ENCODE measurements at regions not wholly inside any gene's neighbourhood (a gene's known extent, or its start where the extent isn't known, plus 50 kb on each side); places are given as distances from the start of the nearest gene placed in this dataset.

DNA sequence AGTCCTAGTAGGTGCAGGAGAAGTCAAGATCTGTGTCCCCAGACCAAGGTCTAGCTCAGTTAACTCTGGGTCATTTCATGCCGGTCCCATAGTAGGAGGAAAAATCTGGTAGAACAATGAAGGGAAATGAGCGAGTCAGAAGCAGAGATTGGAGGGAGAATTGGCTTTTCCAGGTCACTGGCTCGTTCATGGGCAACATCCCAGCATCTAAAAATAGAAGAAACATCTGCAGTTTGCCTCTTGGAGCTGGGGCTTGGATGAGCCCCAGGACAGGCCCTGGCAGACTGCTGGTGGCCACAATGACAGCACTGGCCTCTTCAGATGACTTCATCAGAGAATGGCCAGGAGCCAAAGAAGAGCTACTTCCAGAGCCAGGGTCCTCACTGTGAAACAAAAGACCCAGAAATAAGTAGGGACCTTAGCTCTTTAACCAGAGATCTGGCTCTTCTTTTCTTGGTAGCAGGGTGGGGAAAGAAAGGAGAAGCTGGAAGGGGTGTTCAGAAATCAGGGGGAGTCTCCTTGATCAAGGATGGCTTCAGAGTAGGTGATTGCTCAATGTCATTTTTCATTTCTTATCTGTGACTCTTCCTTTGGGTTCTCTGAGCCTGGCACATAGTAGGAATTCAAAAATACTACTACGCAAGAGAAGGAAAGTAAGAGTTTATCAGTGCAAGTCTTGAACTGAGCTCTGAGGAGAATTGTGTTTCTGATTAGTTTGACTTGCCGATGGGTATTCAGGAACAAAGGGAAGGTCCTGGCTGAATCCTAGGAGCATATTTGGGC lies 102.6 kb downstream of the TMPRSS5 start:
- Mint-ChIP-seq H3K27me3 (peaks cover 58% of the 10 kb centered on the region), H3K9me3 (peaks cover 9% of the 10 kb centered on the region), H3K27ac (no peak overlapping the region), H3K36me3 (ENCODE audit: low read depth) (no peaks in the 10 kb centered on the region), H3K4me3 (no peak overlapping the region), H3K4me1 (no peaks in the 10 kb centered on the region)
- no peak for DNase-seq
- ChIA-PET CTCF (no interaction called here), POLR2A (no interaction called here)

- CTCF ChIA-PET: no interaction called here
- H3K4me3 Mint-ChIP-seq: no peak overlapping the region
- H3K4me1 Mint-ChIP-seq: no peaks in the 10 kb centered on the region
- DNase-seq: no peak
- H3K36me3 Mint-ChIP-seq (ENCODE audit: low read depth): no peaks in the 10 kb centered on the region
- peaks cover 64% of the 10 kb centered on the region for H3K27me3 Mint-ChIP-seq
- peaks cover 9% of the 10 kb centered on the region for H3K9me3 Mint-ChIP-seq
- POLR2A ChIA-PET: no interaction called here
- H3K27ac Mint-ChIP-seq: no peak overlapping the region
These were observed 103.6 kb downstream of the TMPRSS5 start for GRCh38 chr11:113602483-113602882.

- H3K4me1 Mint-ChIP-seq: peaks cover 26% of the 10 kb centered on the region
- no peak overlapping the region for H3K4me3 Mint-ChIP-seq
- CTCF ChIA-PET: no interaction called here
These were observed 109.5 kb downstream of the TMPRSS5 start for GRCh38 chr11:113596658-113597057.

GRCh38 chr11:113595810-113596594 lies 110.1 kb downstream of the TMPRSS5 start:
- ChIA-PET POLR2A (interaction anchor here (0.9 kb wide), 1 partner anchor 8 kb away, joined by 3 read pairs; no protein-coding TSS in a partner anchor), CTCF (no interaction called here)
- no peak overlapping the region for H3K4me3 Mint-ChIP-seq
- H3K4me1 Mint-ChIP-seq: peaks cover 32% of the 10 kb centered on the region
- H3K27me3 Mint-ChIP-seq: peaks cover 38% of the 10 kb centered on the region
- no peak for DNase-seq
- no peak overlapping the region for H3K27ac Mint-ChIP-seq
- H3K9me3 Mint-ChIP-seq: peaks cover 5% of the 10 kb centered on the region
- H3K36me3 Mint-ChIP-seq (ENCODE audit: low read depth): peaks cover 7% of the 10 kb centered on the region

More at GRCh38 chr11:113596658-113597057, 109.5 kb downstream of the TMPRSS5 start:
- Mint-ChIP-seq H3K9me3 (peaks cover 5% of the 10 kb centered on the region), H3K27me3 (peaks cover 40% of the 10 kb centered on the region), H3K36me3 (ENCODE audit: low read depth) (peaks cover 7% of the 10 kb centered on the region), H3K27ac (no peak overlapping the region)
- DNase-seq: no peak
- POLR2A ChIA-PET: interaction anchor here (0.9 kb wide), 1 partner anchor 9 kb away, joined by 3 read pairs; no protein-coding TSS in a partner anchor

DNA sequence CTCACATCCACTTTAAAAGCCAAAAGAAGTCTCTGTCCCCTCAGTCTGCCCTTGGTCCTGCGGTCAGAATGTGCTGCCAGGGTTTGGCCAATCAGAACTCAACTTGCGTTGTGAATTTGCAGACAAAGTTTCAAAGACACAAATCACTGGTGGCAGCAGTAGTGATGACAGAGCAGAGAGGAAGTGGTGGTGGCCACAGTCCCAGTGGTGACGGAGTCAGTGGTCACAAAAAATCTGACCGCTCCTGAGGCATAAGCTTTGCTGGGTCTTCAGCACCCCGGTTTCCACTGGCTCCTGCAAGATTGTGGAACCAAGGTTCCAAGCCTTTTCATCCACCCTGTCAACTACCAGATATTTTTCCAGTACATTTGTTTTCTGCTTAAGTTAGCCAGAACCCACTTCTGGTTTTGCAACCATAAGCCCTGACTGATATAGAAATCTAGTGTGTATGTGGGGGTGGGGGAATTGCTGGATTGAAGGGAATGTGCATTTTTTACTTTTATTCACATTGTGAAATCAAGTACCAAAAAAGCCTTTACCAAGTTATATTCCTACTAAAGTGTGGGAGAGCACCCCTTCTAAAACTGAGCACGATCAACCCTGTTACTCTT lies 112.3 kb downstream of the TMPRSS5 start:
- ChIA-PET POLR2A (no interaction called here), CTCF (no interaction called here)
- H3K27me3 Mint-ChIP-seq: peaks cover 26% of the 10 kb centered on the region
- peaks cover 51% of the 10 kb centered on the region for H3K4me1 Mint-ChIP-seq
- peaks cover 5% of the 10 kb centered on the region for H3K9me3 Mint-ChIP-seq
- H3K27ac Mint-ChIP-seq: peak overlapping the region; percentile 46
- peak overlapping the region; percentile 1 for H3K4me3 Mint-ChIP-seq
- peak; percentile 85 for DNase-seq
- peaks cover 7% of the 10 kb centered on the region for H3K36me3 Mint-ChIP-seq (ENCODE audit: low read depth)

DNA sequence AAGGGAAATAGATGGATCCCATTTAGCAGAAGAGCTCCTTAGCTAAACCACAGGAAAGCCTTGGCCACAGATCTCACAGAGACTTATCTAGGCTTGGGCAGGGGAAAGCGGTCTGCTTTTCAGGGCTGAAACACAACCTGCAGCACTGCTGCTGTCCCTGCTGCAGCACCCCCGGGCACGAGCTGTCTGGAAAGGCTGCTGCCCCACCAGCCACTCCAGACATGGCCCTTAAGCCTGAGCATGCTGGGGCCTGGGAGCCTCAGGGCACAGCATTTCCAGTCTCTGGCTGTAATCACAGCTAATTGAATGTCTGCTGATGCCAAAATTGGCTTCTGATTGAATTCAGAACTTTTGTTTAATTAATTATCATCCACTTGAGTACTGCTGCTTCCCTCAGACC lies 115.0 kb downstream of the TMPRSS5 start:
- H3K4me1 Mint-ChIP-seq: peaks cover 77% of the 10 kb centered on the region
- peaks cover 7% of the 10 kb centered on the region for H3K27me3 Mint-ChIP-seq
- peak overlapping the region; percentile 5 for H3K27ac Mint-ChIP-seq
- H3K36me3 Mint-ChIP-seq (ENCODE audit: low read depth): peaks cover 7% of the 10 kb centered on the region
- no peak overlapping the region for H3K4me3 Mint-ChIP-seq
- ChIA-PET CTCF (no interaction called here), POLR2A (interaction anchor here (0.9 to 1.0 kb wide), 2 partner anchors 10 to 142 kb away, joined by 3 read pairs; no protein-coding TSS in a partner anchor)
- peaks cover 5% of the 10 kb centered on the region for H3K9me3 Mint-ChIP-seq
- DNase-seq: no peak

DNA sequence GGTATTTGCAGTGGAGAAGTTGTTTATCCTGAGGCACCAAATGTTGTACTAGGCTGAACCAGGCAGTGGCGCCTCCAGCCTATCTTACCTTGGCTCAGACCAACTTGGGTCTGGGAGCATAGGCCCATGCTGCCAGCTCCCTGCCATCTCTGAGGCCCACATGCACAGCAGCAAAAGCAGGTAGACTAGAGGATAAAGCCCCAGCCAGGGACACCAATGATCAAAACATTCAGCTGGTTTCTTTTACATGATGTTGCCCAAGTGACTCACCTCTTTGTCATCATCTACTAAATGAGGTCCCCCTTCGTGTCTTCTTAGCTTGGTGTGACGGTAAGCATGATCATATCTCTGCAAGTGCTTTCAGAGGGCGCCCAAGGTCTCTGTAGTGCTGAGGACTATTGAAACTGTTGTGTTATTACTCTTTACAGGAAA lies 112.1 kb upstream of the DRD2 start:
- peak; percentile 72 for DNase-seq
- no peak overlapping the region for H3K4me3 Mint-ChIP-seq
- H3K27ac Mint-ChIP-seq: peak overlapping the region; percentile 80
- POLR2A ChIA-PET: interaction anchor here (1.2 to 1.9 kb wide), 3 partner anchors 9 to 24 kb away, joined by 3 to 7 read pairs (median 7); no protein-coding TSS in a partner anchor
- H3K27me3 Mint-ChIP-seq: no peaks in the 10 kb centered on the region
- CTCF ChIA-PET: interaction anchor here (0.6 to 1.7 kb wide), 4 partner anchors 17 to 209 kb away, joined by 3 to 8 read pairs (median 4); partner anchors contain the start of gene ZW10
- no peaks in the 10 kb centered on the region for H3K36me3 Mint-ChIP-seq (ENCODE audit: low read depth)
- peaks cover 67% of the 10 kb centered on the region for H3K4me1 Mint-ChIP-seq
- peaks cover 5% of the 10 kb centered on the region for H3K9me3 Mint-ChIP-seq

GRCh38 chr11:113584371-113584770 lies 109.2 kb upstream of the DRD2 start:
- Mint-ChIP-seq H3K4me3 (no peak overlapping the region), H3K4me1 (peaks cover 43% of the 10 kb centered on the region), H3K36me3 (ENCODE audit: low read depth) (no peaks in the 10 kb centered on the region), H3K9me3 (peaks cover 5% of the 10 kb centered on the region), H3K27ac (no peak overlapping the region), H3K27me3 (no peaks in the 10 kb centered on the region)
- no peak for DNase-seq
- POLR2A ChIA-PET: no interaction called here
- CTCF ChIA-PET: no interaction called here

DNA sequence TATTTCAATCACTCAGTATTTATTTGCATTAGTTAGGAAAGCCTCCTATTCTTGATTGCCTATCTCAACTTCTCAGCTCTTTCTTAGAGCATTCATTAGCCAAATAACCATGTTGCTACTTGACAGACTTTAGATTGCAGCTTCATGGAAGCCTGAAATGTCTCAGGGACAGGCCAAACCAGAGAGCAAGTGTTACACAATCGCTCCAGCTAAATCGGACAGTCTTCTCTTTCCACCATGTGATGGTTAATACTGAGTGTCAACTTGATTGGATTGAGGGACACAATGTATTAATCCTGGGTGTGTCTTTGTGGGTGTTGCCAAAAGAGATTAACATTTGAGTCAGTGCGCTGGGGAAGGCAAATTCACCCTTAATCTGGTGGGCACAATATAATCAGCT lies 106.5 kb upstream of the DRD2 start:
- peaks cover 5% of the 10 kb centered on the region for H3K9me3 Mint-ChIP-seq
- ChIA-PET CTCF (no interaction called here), POLR2A (interaction anchor here (1.1 kb wide), 1 partner anchor 9 kb away, joined by 3 read pairs; no protein-coding TSS in a partner anchor)
- H3K27ac Mint-ChIP-seq: no peak overlapping the region
- peaks cover 37% of the 10 kb centered on the region for H3K4me1 Mint-ChIP-seq
- H3K27me3 Mint-ChIP-seq: no peaks in the 10 kb centered on the region
- no peak overlapping the region for H3K4me3 Mint-ChIP-seq
- DNase-seq: no peak
- no peaks in the 10 kb centered on the region for H3K36me3 Mint-ChIP-seq (ENCODE audit: low read depth)

GRCh38 chr11:113579292-113579940 lies 104.2 kb upstream of the DRD2 start:
- DNase-seq: no peak
- Mint-ChIP-seq H3K9me3 (peaks cover 7% of the 10 kb centered on the region), H3K36me3 (ENCODE audit: low read depth) (peaks cover 2% of the 10 kb centered on the region), H3K4me3 (no peak overlapping the region), H3K27me3 (no peaks in the 10 kb centered on the region), H3K27ac (no peak overlapping the region), H3K4me1 (peaks cover 26% of the 10 kb centered on the region)
- POLR2A ChIA-PET: interaction anchor here (1.2 to 2.2 kb wide), 2 partner anchors 8 to 9 kb away, joined by 4 to 7 read pairs; no protein-coding TSS in a partner anchor
- CTCF ChIA-PET: no interaction called here

GRCh38 chr11:113578715-113579250 lies 103.6 kb upstream of the DRD2 start:
- H3K4me1 Mint-ChIP-seq: peaks cover 26% of the 10 kb centered on the region
- H3K27ac Mint-ChIP-seq: no peak overlapping the region
- DNase-seq: no peak
- H3K36me3 Mint-ChIP-seq (ENCODE audit: low read depth): peaks cover 2% of the 10 kb centered on the region
- ChIA-PET POLR2A (interaction anchor here (1.2 to 2.2 kb wide), 3 partner anchors 8 to 10 kb away, joined by 4 to 7 read pairs (median 4); no protein-coding TSS in a partner anchor), CTCF (no interaction called here)
- H3K4me3 Mint-ChIP-seq: no peak overlapping the region
- peaks cover 7% of the 10 kb centered on the region for H3K9me3 Mint-ChIP-seq
- H3K27me3 Mint-ChIP-seq: no peaks in the 10 kb centered on the region

- H3K27me3 Mint-ChIP-seq: peaks cover 2% of the 10 kb centered on the region
- H3K27ac Mint-ChIP-seq: peak overlapping the region; percentile 4
- H3K4me3 Mint-ChIP-seq: no peak overlapping the region
- peaks cover 20% of the 10 kb centered on the region for H3K4me1 Mint-ChIP-seq
- H3K36me3 Mint-ChIP-seq (ENCODE audit: low read depth): peaks cover 2% of the 10 kb centered on the region
- peaks cover 2% of the 10 kb centered on the region for H3K9me3 Mint-ChIP-seq
- ChIA-PET POLR2A (interaction anchor here (1.2 to 2.2 kb wide), 3 partner anchors 9 to 11 kb away, joined by 4 to 7 read pairs (median 4); no protein-coding TSS in a partner anchor), CTCF (no interaction called here)
- no peak for DNase-seq
These were observed 102.8 kb upstream of the DRD2 start for GRCh38 chr11:113578033-113578380.

All from activated CD4-positive, alpha-beta memory T cell treated with anti-CD3 and anti-CD28 coated beads, Interleukin-2, amount 10 ng/mL, durations not matched to agents 7 days and 5 days (primary cell).